ENCODE measurements at regions not wholly inside any gene's neighbourhood (a gene's known extent, or its start where the extent isn't known, plus 50 kb on each side); places are given as distances from the start of the nearest gene placed in this dataset.

GRCh38 chr4:152232271-152232670 is 303.6 kb downstream of the FBXW7 start:
- intact Hi-C loops (cut with DNase I): no loop called here
- no peak overlapping the region for H3K4me3 ChIP-seq
- H3K27ac ChIP-seq: no peak overlapping the region
- no peaks in the 10 kb centered on the region for H3K9me3 ChIP-seq
- no peaks in the 10 kb centered on the region for H3K4me1 ChIP-seq
- no peaks in the 10 kb centered on the region for H3K27me3 ChIP-seq
- 89 to 98% methylated on average over 2 of the region's 2 CpGs for WGBS, 2 donors
- no peaks in the 10 kb centered on the region for H3K36me3 ChIP-seq
- ATAC-seq: no peak
- no peak for TF ChIP-seq CTCF (IDR thresholded peaks at IDR 0.05)
- DNase-seq: no peak

GRCh38 chr4:152229782-152230289 is 306.1 kb downstream of the FBXW7 start:
- Histone ChIP-seq H3K4me3 (no peak overlapping the region), H3K9me3 (no peaks in the 10 kb centered on the region), H3K27me3 (no peaks in the 10 kb centered on the region), H3K4me1 (peaks cover 0 to under 1% (median 0%) of the 10 kb centered on the region in 9 donors), H3K36me3 (no peaks in the 10 kb centered on the region), H3K27ac (no peak overlapping the region)
- WGBS, 2 donors: 93 to 94% methylated on average over 6 of the region's 6 CpGs
- intact Hi-C loops (cut with DNase I): no loop called here
- no peak for DNase-seq
- ATAC-seq: no peak
- no peak for TF ChIP-seq CTCF (IDR thresholded peaks at IDR 0.05)

DNA sequence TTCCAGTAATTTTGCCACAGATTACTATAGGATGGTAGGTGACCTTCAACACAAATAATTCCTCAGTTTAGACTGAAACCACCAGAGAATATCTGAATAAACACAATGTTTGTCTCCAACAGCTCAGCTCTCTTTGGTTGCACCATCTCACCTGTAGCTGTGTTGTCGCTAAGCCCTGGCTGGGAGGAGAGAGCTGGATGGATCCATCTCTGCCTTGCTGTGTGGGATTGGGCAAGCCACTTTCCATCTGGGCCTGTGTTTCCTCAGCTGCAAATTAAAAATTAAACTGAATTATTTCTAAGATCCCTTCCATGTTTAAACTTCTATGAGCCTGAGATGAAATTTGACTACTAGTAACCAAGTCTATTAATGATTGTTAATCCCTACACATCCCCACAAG is 310.2 kb downstream of the FBXW7 start:
- TF ChIP-seq CTCF (IDR thresholded peaks at IDR 0.05): no peak
- H3K4me3 ChIP-seq: no peak overlapping the region
- DNase-seq (no peak), ATAC-seq (no peak)
- no peaks in the 10 kb centered on the region for H3K36me3 ChIP-seq
- peaks cover 0 to 4% (median 0%) of the 10 kb centered on the region in 11 donors for H3K9me3 ChIP-seq
- no peak overlapping the region for H3K27ac ChIP-seq
- H3K27me3 ChIP-seq: no peaks in the 10 kb centered on the region
- peaks cover 0 to 7% (median 0%) of the 10 kb centered on the region in 9 donors for H3K4me1 ChIP-seq
- intact Hi-C loops (cut with DNase I): no loop called here
- 100% methylated on average over 1 of the region's 1 CpG for WGBS, 2 donors

- Histone ChIP-seq H3K4me1 (peaks cover 0 to 7% (median 0%) of the 10 kb centered on the region in 9 donors), H3K9me3 (peaks cover 0 to 4% (median 0%) of the 10 kb centered on the region in 11 donors), H3K4me3 (no peak overlapping the region), H3K27me3 (no peaks in the 10 kb centered on the region), H3K27ac (peak overlapping the region in 3 of 10 donors; percentile 14 to 47 (median 26)), H3K36me3 (no peaks in the 10 kb centered on the region)
- 95 to 97% methylated on average over 6 of the region's 6 CpGs for WGBS, 2 donors
- ATAC-seq (no peak), DNase-seq (no peak)
- intact Hi-C loops (cut with DNase I): no loop called here
- no peak for TF ChIP-seq CTCF (IDR thresholded peaks at IDR 0.05)
Measured at GRCh38 chr4:152224721-152225420, 311.0 kb downstream of the FBXW7 start.

All from heart right ventricle (tissue), 16 donors.